ENCODE measurements at regions not wholly inside any gene's neighbourhood (a gene's known extent, or its start where the extent isn't known, plus 50 kb on each side); places are given as distances from the start of the nearest gene placed in this dataset.

GRCh38 chr15:92809880-92810361 lies 90.2 kb upstream of the CHD2 start:
- TF ChIP-seq SP1 (IDR thresholded peaks at IDR 0.05) (no peak), ZNF384 (IDR thresholded peaks at IDR 0.05) (peak; percentile 91)
